Activated CD8-positive, alpha-beta memory T cell treated with anti-CD3 and anti-CD28 coated beads for 48 hours (primary cell): ENCODE measurements at regions not wholly inside any gene's neighbourhood (a gene's known extent, or its start where the extent isn't known, plus 50 kb on each side); places are given as distances from the start of the nearest gene placed in this dataset.
"Not testable (repeated sequence)": the region's sequence is repeated elsewhere in the genome, so short reads cannot be mapped to it uniquely, and the experiment has no call there.

Experiments
- DNase-seq, 3 experiments: peaks; one replicate each; pipeline ENCODE4 v3.0.0-alpha.2; 2020; ENCODE audit warnings: low read depth in 2 of 3, low spot score in 2 of 3

DNA sequence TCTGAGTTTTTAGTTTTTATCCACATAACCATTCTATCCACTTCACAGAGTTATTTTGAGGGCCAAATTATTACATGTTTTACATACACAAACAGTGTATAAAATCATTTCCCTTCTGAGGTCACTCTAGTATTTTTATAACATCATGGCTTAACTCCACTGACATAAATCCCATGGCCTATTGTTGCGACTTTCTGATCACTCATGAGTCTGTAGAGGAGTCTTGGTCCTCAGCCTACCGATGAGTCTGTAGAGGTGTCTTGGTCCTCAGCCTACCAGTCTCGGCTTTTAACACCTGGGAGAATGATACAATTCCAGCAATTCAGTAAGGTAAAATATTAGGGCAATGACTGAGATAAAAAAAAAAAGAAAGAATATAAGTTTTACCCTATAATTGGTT is 483.7 kb downstream of the USP25 start:
- no peak for DNase-seq

- DNase-seq: no peak
These were observed 485.4 kb downstream of the USP25 start for GRCh38 chr21:16215193-16215592.

DNA sequence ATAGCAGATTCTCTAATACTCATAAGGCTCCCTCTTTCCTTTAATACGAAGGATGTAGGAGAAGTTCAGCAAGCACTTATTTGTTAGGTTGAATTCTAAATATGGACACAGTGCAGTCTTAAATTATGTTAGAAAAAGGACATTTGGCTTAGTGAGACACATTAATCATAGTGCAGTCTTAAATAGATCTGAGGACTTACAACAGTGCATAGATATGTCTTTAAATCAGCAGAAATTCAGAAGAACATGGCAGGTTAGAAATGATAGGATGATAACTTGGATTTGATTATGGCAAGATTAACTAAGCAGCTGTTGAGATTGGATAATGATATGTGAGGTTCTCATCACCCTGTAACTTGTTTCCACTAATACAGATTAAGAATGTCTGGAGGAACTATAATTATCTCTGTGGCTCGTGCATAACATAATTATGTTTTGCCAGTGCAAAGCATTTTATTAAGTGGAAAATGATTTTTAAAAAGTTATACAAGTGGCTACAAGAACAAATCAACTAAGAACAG is 485.9 kb downstream of the USP25 start:
- no peak for DNase-seq

DNA sequence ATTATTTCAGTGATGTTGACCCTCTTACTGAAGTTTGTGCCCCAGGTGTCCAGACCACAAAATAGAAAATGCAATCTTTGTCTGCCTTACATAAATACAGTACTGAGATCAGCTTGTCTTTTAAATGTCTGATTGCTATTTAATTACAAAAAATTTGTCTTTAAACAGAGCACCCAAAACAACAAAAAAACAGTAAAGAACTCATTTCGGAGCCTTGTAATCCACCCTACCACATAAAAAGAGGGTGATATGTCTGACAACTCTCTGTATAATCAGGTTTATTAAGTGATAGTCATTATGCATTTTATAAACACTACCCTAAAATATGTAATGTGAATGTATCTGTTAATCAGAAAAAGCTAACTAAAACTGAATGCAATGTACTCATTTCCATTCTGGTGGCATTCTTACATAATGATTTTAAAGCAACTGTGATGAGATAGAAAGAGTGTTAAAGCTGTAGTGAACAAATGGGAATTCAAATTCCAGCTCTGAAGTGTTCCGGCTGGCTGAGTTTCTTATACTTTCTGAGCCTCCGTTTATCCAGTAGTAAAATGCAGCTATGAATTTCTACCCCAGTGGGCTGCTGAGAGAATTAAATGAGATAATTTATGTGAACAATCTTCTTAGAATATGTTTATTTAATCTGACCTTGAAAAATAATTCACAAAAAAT is 486.6 kb downstream of the USP25 start:
- DNase-seq: no peak

GRCh38 chr21:16218682-16219343 is 489.0 kb downstream of the USP25 start:
- no peak for DNase-seq

- not testable (repeated sequence) for DNase-seq
These were observed 495.0 kb downstream of the USP25 start for GRCh38 chr21:16224756-16225155.

DNA sequence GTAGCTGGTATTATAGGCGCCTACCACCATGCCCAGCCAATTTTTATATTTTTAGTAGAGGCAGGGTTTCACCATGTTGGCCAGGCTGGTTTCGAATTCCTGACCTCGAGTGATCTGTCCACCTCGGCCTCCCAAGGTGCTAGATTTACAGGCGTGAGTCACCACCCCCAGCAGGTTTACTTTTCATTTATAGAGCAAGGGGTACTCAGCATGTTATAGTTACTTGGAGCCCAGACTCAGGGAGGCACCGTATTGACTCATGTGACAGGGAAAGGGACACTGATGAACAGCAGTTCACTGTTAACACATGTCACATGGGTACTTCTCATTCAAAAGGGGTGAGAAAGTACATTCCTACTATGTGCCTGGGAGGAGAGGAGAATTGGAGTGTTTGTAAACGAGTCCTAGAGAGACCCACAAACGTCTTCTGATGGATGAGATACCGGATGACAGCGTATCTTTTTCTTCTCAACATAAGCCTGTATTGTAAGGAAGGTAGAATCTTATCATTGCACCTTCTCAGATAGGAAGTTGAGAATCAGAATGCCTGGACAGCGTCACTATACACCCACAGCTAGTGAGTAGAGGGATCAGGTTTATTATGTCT is 510.0 kb downstream of the USP25 start:
- DNase-seq: no peak

- no peak for DNase-seq
These were observed 511.2 kb downstream of the USP25 start for GRCh38 chr21:16241016-16241415.

- DNase-seq: no peak
These were observed 511.7 kb downstream of the USP25 start for GRCh38 chr21:16241479-16241963.

- DNase-seq: no peak
These were observed 513.6 kb downstream of the USP25 start for GRCh38 chr21:16243396-16243795.

GRCh38 chr21:16248705-16249104 is 518.9 kb downstream of the USP25 start:
- DNase-seq: no peak

DNA sequence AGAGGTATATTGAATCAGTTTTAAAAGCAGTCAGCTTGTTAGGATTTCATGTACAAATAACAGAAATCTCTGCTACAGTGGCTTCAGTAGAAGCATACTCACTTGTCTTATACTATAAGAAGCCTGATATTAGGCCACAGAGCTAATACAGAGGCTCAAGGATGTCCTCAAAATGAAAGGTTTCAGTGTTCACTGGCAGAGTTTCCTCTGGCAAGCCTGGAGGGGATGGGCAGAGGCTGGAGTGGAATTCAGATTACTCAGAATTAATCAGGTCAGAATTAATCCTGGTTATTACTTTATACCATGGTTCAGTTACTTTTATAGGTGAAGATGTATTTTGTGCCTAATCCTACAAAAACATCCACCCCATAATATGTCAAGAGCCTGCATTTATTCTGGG is 520.5 kb downstream of the USP25 start:
- no peak for DNase-seq

- DNase-seq: no peak
These were observed 529.2 kb downstream of the USP25 start for GRCh38 chr21:16258844-16259611.

DNA sequence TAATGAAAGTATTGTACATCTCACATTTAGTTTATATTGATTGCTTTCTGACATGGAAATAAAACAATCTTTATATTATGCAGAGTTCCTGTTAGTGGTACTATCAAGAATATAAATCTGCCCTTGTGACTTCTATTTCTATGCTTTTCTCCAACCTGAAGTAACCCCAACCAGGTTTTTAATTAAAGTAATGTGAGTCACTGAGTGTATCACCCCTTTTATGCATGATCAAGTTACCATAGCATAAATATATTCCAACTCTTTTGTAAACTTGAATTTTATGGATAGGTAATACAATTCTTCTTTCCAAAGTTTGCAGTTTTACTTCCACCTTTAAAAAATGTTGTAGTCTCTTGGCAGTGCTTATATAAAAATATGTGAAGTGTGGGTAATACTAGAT is 532.3 kb downstream of the USP25 start:
- no peak for DNase-seq

DNA sequence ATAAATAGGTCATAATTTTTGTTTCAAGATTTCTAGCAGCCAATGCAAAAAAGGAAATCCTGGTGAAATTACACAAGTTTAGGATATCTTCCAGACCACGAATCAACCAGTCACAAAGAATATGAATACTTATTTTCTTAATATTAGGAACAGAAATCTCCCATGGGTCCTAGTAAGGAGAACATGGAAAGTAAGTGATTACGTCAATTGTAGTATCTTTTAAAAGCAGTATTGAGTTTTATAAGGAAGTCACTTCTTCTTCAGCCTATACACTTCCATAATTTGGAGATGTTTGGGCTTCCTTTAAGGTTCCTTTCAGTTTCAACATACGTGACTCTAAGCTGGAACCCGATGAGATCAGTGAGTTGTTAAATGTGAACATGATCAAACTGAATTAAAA is 534.5 kb downstream of the USP25 start:
- no peak for DNase-seq

GRCh38 chr21:16269476-16269875 is 539.7 kb downstream of the USP25 start:
- DNase-seq: no peak

DNA sequence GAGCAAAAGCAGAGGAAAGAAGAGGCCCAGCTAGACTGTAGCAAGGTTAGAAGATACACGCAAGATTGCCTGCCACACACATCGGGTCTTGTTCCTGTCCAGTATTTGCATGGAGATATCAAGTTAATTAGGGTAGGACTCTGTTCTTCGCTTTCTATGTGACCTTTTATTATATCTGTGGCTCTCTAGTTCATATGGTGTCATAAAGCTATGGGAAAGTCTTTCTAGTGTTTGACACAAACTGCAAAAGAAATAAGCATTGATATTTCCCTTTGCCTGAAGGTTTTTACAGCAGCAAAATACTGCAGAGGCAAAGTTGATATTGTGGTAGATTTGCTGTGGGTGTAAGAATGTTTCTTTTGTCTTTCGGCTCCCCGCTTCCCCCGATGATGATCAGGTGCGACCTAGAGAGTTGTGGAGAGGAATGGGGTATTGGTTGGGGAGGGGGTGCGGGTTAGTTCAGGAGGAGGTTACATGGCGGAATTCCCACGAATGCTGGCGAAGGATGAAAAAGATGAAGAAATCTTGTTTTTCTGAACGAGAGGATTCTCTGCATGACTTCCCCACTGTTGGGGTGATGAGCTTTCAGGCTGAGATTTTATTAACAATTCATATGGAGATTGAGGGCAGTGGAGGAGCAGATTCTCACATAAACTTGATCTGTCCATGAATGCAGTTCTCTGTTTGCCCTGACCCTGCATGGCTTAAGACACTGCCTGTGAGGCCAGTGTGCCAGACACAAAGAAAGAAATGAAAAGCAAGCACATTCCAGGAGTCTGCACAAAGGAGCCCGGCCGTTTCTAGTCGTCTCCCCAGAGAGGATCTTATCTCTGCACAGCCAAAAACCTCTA is 550.2 kb downstream of the USP25 start:
- DNase-seq: no peak

DNA sequence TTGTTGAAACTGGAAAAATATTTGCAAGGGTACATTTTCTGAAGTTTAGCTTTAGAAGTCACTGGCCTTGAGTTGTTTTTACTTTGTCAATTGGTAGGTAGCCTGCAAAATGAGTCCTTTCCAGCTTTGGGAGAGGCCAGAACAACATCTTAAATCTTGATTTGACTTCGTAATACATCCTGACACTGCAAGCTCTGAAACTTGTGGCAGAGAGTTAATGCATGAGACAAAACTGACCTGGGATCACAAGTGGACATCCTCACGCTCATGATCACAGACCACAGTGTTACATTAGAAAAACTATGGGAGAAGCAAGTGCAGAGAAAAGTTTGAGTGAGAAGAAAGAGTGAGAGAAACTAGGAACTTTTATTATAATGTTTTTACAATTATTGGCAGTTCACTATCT is 550.9 kb downstream of the USP25 start:
- no peak for DNase-seq

DNA sequence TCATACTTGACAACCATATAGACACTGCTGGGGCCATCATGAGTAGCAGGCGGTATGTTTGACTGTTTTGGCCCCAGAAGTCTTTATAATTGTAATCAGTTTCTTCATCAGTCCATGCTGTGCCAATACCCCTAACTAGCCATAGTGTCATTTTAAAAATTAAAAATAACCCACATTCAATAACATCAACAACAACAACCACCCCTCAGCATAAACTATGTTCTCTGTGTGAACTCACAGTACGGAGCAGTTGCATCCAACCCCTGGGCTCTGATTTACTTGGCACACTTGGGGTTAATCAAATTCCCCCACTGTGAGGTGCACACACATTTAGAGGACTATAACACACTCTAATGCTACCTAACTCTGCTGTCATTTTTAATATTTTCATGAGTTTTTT is 553.7 kb downstream of the USP25 start:
- no peak for DNase-seq

DNA sequence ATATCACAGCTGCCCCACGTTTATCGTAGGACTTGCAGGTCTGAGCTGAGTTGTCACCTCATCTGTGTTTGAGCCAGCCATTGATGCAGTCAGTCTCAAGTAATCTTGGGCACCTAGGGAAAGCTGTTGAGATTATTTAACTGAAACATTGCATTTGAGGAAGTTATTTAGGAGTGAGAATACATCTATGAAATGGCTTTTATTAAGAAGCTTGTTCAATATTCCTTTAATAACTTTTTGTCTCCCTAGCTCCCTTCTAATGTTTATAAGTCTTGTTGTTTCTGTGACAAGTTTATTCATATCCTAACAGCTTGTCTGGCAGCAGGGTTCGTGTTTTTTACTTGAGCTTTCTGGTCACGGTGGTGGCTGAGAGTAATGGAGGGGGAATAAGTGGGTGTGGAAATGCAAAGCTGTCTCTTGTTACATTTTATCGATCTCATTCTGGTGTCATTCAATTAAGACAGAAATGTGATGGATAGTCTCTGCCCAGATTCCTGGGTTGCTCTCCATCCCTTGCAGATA is 555.9 kb downstream of the USP25 start:
- no peak for DNase-seq
